H9 (cell line): ENCODE measurements at regions not wholly inside any gene's neighbourhood (a gene's known extent, or its start where the extent isn't known, plus 50 kb on each side); places are given as distances from the start of the nearest gene placed in this dataset.

ENCODE experiments used
- DNase-seq: peaks from one replicate; pipeline ENCODE4 v3.0.0-alpha.2; 2017
- H2AFZ ChIP-seq: one replicate; pipeline ENCODE4 v1.6.1; 2013; ENCODE audit warnings: mild to moderate bottlenecking, low read length, control low read depth, moderate library complexity
- H2AK5ac ChIP-seq: 2 replicates; pipeline ENCODE4 v1.6.1; 2013; ENCODE audit warnings: low read length, control low read depth, mixed read lengths; ENCODE audit not compliant: insufficient read length
- H2BK120ac ChIP-seq: one replicate; pipeline ENCODE4 v1.6.1; 2013; ENCODE audit warnings: low read depth, mild to moderate bottlenecking, low read length, control low read depth, inconsistent platforms; ENCODE audit not compliant: poor library complexity, severe bottlenecking
- H2BK12ac ChIP-seq: 2 replicates; pipeline ENCODE4 v1.6.1; 2013; ENCODE audit warnings: low read length, control low read depth, mixed read lengths, low read depth; ENCODE audit not compliant: insufficient read length
- H2BK15ac ChIP-seq: 2 replicates; pipeline ENCODE4 v1.6.1; 2013; ENCODE audit warnings: low read depth, low read length, control low read depth
- H2BK20ac ChIP-seq: one replicate; pipeline ENCODE4 v1.6.1; 2013; ENCODE audit warnings: low read depth, mild to moderate bottlenecking, low read length, control low read depth, inconsistent platforms; ENCODE audit not compliant: poor library complexity, severe bottlenecking
- H2BK5ac ChIP-seq: 2 replicates; pipeline ENCODE4 v1.6.1; 2013; ENCODE audit warnings: low read length, control low read depth, mixed read lengths; ENCODE audit not compliant: insufficient read length
- H3K14ac ChIP-seq: 2 replicates; pipeline ENCODE4 v1.6.1; 2013; ENCODE audit warnings: low read length, control low read depth; ENCODE audit not compliant: insufficient read depth
- H3K18ac ChIP-seq: 2 replicates; pipeline ENCODE4 v1.6.1; 2013; ENCODE audit warnings: low read depth, mild to moderate bottlenecking, mixed read lengths, low read length, control low read depth; ENCODE audit not compliant: insufficient read length
- H3K23ac ChIP-seq: 2 replicates; pipeline ENCODE4 v1.6.1; 2013; ENCODE audit warnings: low read length, control low read depth, mixed read lengths, low read depth; ENCODE audit not compliant: insufficient read length
- H3K23me2 ChIP-seq: 2 replicates; pipeline ENCODE4 v1.6.1; 2013; ENCODE audit warnings: low read depth, mild to moderate bottlenecking, mixed read lengths, low read length, control low read depth; ENCODE audit not compliant: insufficient read length, poor library complexity, severe bottlenecking
- H3K27ac ChIP-seq: 2 replicates; pipeline ENCODE4 v1.5.1; 2013; ENCODE audit warnings: low read length, control low read depth, mixed read lengths, low read depth; ENCODE audit not compliant: insufficient read length
- H3K27me3 ChIP-seq: 2 replicates; pipeline ENCODE4 v1.6.1; 2013; ENCODE audit warnings: low read length, control low read depth, inconsistent platforms; ENCODE audit not compliant: insufficient read depth
- H3K4ac ChIP-seq: 2 replicates; pipeline ENCODE4 v1.6.1; 2013; ENCODE audit warnings: low read depth, mild to moderate bottlenecking, control low read depth, inconsistent platforms, low read length, moderate library complexity
- H3K4me1 ChIP-seq: 2 replicates; pipeline ENCODE4 v1.6.1; 2013; ENCODE audit warnings: low read length, control low read depth, inconsistent platforms; ENCODE audit not compliant: insufficient read depth
- H3K4me2 ChIP-seq: 2 replicates; pipeline ENCODE4 v1.6.1; 2013; ENCODE audit warnings: low read length, control low read depth, mixed read lengths; ENCODE audit not compliant: insufficient read length, insufficient read depth
- H3K56ac ChIP-seq: 2 replicates; pipeline ENCODE4 v1.6.1; 2013; ENCODE audit warnings: low read depth, mild to moderate bottlenecking, mixed read lengths, low read length, control low read depth; ENCODE audit not compliant: insufficient read length
- H3K79me1 ChIP-seq: 2 replicates; pipeline ENCODE4 v1.6.1; 2013; ENCODE audit warnings: low read depth, mild to moderate bottlenecking, moderate library complexity, low read length, control low read depth, inconsistent platforms; ENCODE audit not compliant: insufficient read depth, poor library complexity, severe bottlenecking
- H3K79me2 ChIP-seq: 2 replicates; pipeline ENCODE4 v1.6.1; 2013; ENCODE audit warnings: low read length, control low read depth, inconsistent platforms; ENCODE audit not compliant: insufficient read depth
- H3K9ac ChIP-seq: 2 replicates; pipeline ENCODE4 v1.6.1; 2013; ENCODE audit warnings: low read length, control low read depth, mixed read lengths; ENCODE audit not compliant: insufficient read length; ENCODE audit errors: extremely low read depth
- H3K9me3 ChIP-seq: one replicate; pipeline ENCODE4 v1.6.1; 2013; ENCODE audit warnings: low read depth, low read length, inconsistent platforms; ENCODE audit not compliant: control insufficient read depth
- H3T11ph ChIP-seq: one replicate; pipeline ENCODE4 v1.6.1; 2013; ENCODE audit warnings: mild to moderate bottlenecking, low read length, control low read depth, inconsistent platforms
- H4K20me1 ChIP-seq: one replicate; pipeline ENCODE4 v1.6.1; 2013; ENCODE audit not compliant: control insufficient read depth, insufficient read length, insufficient read depth
- H4K5ac ChIP-seq: 2 replicates; pipeline ENCODE4 v1.6.1; 2013; ENCODE audit warnings: low read depth, mild to moderate bottlenecking, mixed read lengths, low read length, control low read depth; ENCODE audit not compliant: insufficient read length
- H4K8ac ChIP-seq: replicated peaks from 2 replicates; pipeline ENCODE4 v1.6.1; 2013; ENCODE audit warnings: low read length, control low read depth, mixed read lengths, low read depth; ENCODE audit not compliant: insufficient read length
- H4K91ac ChIP-seq: 2 replicates; pipeline ENCODE4 v1.6.1; 2013; ENCODE audit warnings: low read depth, mild to moderate bottlenecking, moderate library complexity, mixed read lengths, low read length, control low read depth; ENCODE audit not compliant: insufficient read length
- H3K27ac Mint-ChIP-seq, 3 experiments: 2 replicates in 2 of 3; 3 replicates in 1 of 3; pipeline ENCODE4 v1.8.0; 2020 to 2021; ENCODE audit warnings: mixed read lengths in 3 of 3, mild to moderate bottlenecking in 1 of 3, moderate library complexity in 1 of 3
- H3K27me3 Mint-ChIP-seq: 2 replicates; pipeline ENCODE4 v1.8.0; 2021; ENCODE audit warnings: low read depth, mild to moderate bottlenecking, moderate library complexity, mixed read lengths
- H3K36me3 Mint-ChIP-seq, 3 experiments: 2 replicates in 2 of 3; 3 replicates in 1 of 3; pipeline ENCODE4 v1.8.0; 2020 to 2021; ENCODE audit warnings: low read depth in 3 of 3, mixed read lengths in 3 of 3; ENCODE audit not compliant: insufficient read depth in 1 of 3
- H3K4me1 Mint-ChIP-seq, 2 experiments: 2 replicates each; pipeline ENCODE4 v1.8.0; 2020; ENCODE audit warnings: mixed read lengths in 2 of 2
- H3K4me3 Mint-ChIP-seq, 2 experiments: 2 replicates in 1 of 2; 3 replicates in 1 of 2; pipeline ENCODE4 v1.8.0; 2020 to 2021; ENCODE audit warnings: mild to moderate bottlenecking in 2 of 2, mixed read lengths in 2 of 2, moderate library complexity in 1 of 2
- H3K9me3 Mint-ChIP-seq, 2 experiments: 2 replicates in 1 of 2; 3 replicates in 1 of 2; pipeline ENCODE4 v1.8.0; 2020; ENCODE audit warnings: mild to moderate bottlenecking in 2 of 2, mixed read lengths in 2 of 2, moderate library complexity in 1 of 2
- CTCF ChIP-seq: fragments of 200-600 bp; sonication (generic); conservative IDR thresholded peaks from 3 replicates; pipeline ENCODE4 v1.8.0; 2021; ENCODE audit warnings: antibody characterized with exemption, mild to moderate bottlenecking
- WGBS: extraction: QIAGEN DNeasy Blood & Tissue Kit; methylation state at CpG from one replicate; pipeline ENCODE4 v1.1.7; 2013; ENCODE audit warnings: missing lambda C conversion rate, low lambda C conversion rate, mixed read lengths; ENCODE audit not compliant: insufficient read length; ENCODE audit errors: extremely low coverage; 5-methylcytosine and 5-hydroxymethylcytosine counted together

GRCh38 chr16:60815865-60816264 lies 1220.4 kb downstream of the CDH8 start:
- Histone ChIP-seq H2BK12ac (no peak overlapping the region), H3K9ac (no peak overlapping the region), H3K79me2 (no peaks in the 10 kb centered on the region), H2BK20ac (no peak overlapping the region), H2AK5ac (no peak overlapping the region), H3K18ac (no peak overlapping the region), H3T11ph (no peak overlapping the region), H3K56ac (no peak overlapping the region), H3K4ac (no peak overlapping the region), H4K91ac (no peak overlapping the region), H3K14ac (no peak overlapping the region), H3K9me3 (no peaks in the 10 kb centered on the region), H3K4me1 (no peaks in the 10 kb centered on the region), H3K23ac (no peak overlapping the region), H2BK5ac (no peak overlapping the region), H4K20me1 (no peaks in the 10 kb centered on the region), H4K5ac (no peak overlapping the region), H2BK15ac (no peak overlapping the region), H3K27ac (no peak overlapping the region), H3K79me1 (no peaks in the 10 kb centered on the region), H2AFZ (no peak overlapping the region), H2BK120ac (no peak overlapping the region), H3K4me2 (no peak overlapping the region), H3K23me2 (no peaks in the 10 kb centered on the region), H3K27me3 (no peaks in the 10 kb centered on the region), H4K8ac (no peak overlapping the region)
- TF ChIP-seq CTCF = no peak
- DNase-seq = no peak
- H3K4me3 Mint-ChIP-seq = no peak overlapping the region
- H3K27me3 Mint-ChIP-seq = no peaks in the 10 kb centered on the region
- no CpG with 5 or more reads among the region's 3 CpGs for WGBS
- no peaks in the 10 kb centered on the region for H3K9me3 Mint-ChIP-seq
- H3K36me3 Mint-ChIP-seq = no peaks in the 10 kb centered on the region
- no peaks in the 10 kb centered on the region for H3K4me1 Mint-ChIP-seq
- H3K27ac Mint-ChIP-seq = no peak overlapping the region
